ENCODE measurements at regions not wholly inside any gene's neighbourhood (a gene's known extent, or its start where the extent isn't known, plus 50 kb on each side); places are given as distances from the start of the nearest gene placed in this dataset.

- no peak overlapping the region for H3K23ac ChIP-seq (ENCODE audit: insufficient read length, low read depth, low read length)
- no peak overlapping the region for H2BK5ac ChIP-seq (ENCODE audit: insufficient read length, low read length)
- no peak overlapping the region for H4K91ac ChIP-seq (ENCODE audit: insufficient read length, low read depth, low read length)
- no peak overlapping the region for H2BK120ac ChIP-seq (ENCODE audit: low read depth, low read length, poor library complexity, severe bottlenecking)
- Mint-ChIP-seq H3K4me1 (peaks cover 4 to 6% of the 10 kb centered on the region in 2 experiments; a peak in 2 of 4 replicates), H3K27ac (no peak overlapping the region), H3K4me3 (no peak overlapping the region), H3K9me3 (no peaks in the 10 kb centered on the region), H3K36me3 (ENCODE audit: insufficient read depth in 1 of 3, low read depth in 3 of 3) (no peaks in the 10 kb centered on the region), H3K27me3 (ENCODE audit: low read depth) (no peaks in the 10 kb centered on the region; the same call in 1 of the 2 replicates)
- peak; percentile 28; the same call in 2 of the 3 replicates for TF ChIP-seq CTCF (conservative IDR thresholded peaks at IDR 0.05)
- H3K27me3 ChIP-seq (ENCODE audit: insufficient read depth, low read length): no peaks in the 10 kb centered on the region
- H3K79me1 ChIP-seq (ENCODE audit: insufficient read depth, low read depth, low read length, poor library complexity, severe bottlenecking): no peaks in the 10 kb centered on the region
- DNase-seq: no peak
- H3K9ac ChIP-seq (ENCODE audit: extremely low read depth, insufficient read length, low read length): no peak overlapping the region
- no peak overlapping the region for H3K4ac ChIP-seq (ENCODE audit: low read depth, low read length)
- no peak overlapping the region for H3K56ac ChIP-seq (ENCODE audit: insufficient read length, low read depth, low read length)
- H4K20me1 ChIP-seq (ENCODE audit: control insufficient read depth, insufficient read depth, insufficient read length): no peaks in the 10 kb centered on the region
- no peak overlapping the region for H2BK12ac ChIP-seq (ENCODE audit: insufficient read length, low read depth, low read length)
- H4K8ac ChIP-seq (replicated peaks; ENCODE audit: insufficient read length, low read depth, low read length): no peak overlapping the region
- H3T11ph ChIP-seq (ENCODE audit: low read length): no peak overlapping the region
- no peak overlapping the region for H2AK5ac ChIP-seq (ENCODE audit: insufficient read length, low read length)
- no CpG with 5 or more reads among the region's 3 CpGs for WGBS (ENCODE audit: extremely low coverage, insufficient read length, low lambda C conversion rate)
- H4K5ac ChIP-seq (ENCODE audit: insufficient read length, low read depth, low read length): no peak overlapping the region
- H3K14ac ChIP-seq (ENCODE audit: insufficient read depth, low read length): no peak overlapping the region
- no peak overlapping the region for H2BK20ac ChIP-seq (ENCODE audit: low read depth, low read length, poor library complexity, severe bottlenecking)
- no peaks in the 10 kb centered on the region for H3K79me2 ChIP-seq (ENCODE audit: insufficient read depth, low read length)
- no peak overlapping the region for H2AFZ ChIP-seq (ENCODE audit: low read length)
- H3K23me2 ChIP-seq (ENCODE audit: insufficient read length, low read depth, low read length, poor library complexity, severe bottlenecking): no peaks in the 10 kb centered on the region
- H3K4me1 ChIP-seq (ENCODE audit: insufficient read depth, low read length): no peaks in the 10 kb centered on the region
- no peak overlapping the region for H3K27ac ChIP-seq (ENCODE audit: insufficient read length, low read depth, low read length)
- no peak overlapping the region for H2BK15ac ChIP-seq (ENCODE audit: low read depth, low read length)
- H3K4me2 ChIP-seq (ENCODE audit: insufficient read depth, insufficient read length, low read length): no peak overlapping the region
- H3K9me3 ChIP-seq (ENCODE audit: control insufficient read depth, low read depth, low read length): no peaks in the 10 kb centered on the region
- no peak overlapping the region for H3K18ac ChIP-seq (ENCODE audit: insufficient read length, low read depth, low read length)
Observed at GRCh38 chr7:17181482-17181881, 117.0 kb upstream of the AHR start.
